ENCODE measurements at regions not wholly inside any gene's neighbourhood (a gene's known extent, or its start where the extent isn't known, plus 50 kb on each side); places are given as distances from the start of the nearest gene placed in this dataset.
"Not testable (repeated sequence)": the region's sequence is repeated elsewhere in the genome, so short reads cannot be mapped to it uniquely, and the experiment has no call there.

- no peak overlapping the region for H3K9ac ChIP-seq (ENCODE audit: insufficient read length)
- no peaks in the 10 kb centered on the region for H3K36me3 ChIP-seq (ENCODE audit: insufficient read depth, low read length)
- H3K9me3 ChIP-seq (ENCODE audit: low read depth, low read length), result no peaks in the 10 kb centered on the region
- H3K4me3 ChIP-seq, result no peak overlapping the region
- no peak for DNase-seq (ENCODE audit: low read depth, low spot score)
- no peak for TF ChIP-seq FOXP2 (optimal IDR thresholded peaks at IDR 0.05; ENCODE audit: control extremely low read depth, extremely low read length, insufficient read depth)
- no peak for TF ChIP-seq EZH2 (IDR thresholded peaks at IDR 0.05)
- TF ChIP-seq POLR2AphosphoS5 (IDR thresholded peaks at IDR 0.05; ENCODE audit: borderline replicate concordance, low read depth, low read length), result no peak
- no peak overlapping the region for H3K27ac ChIP-seq
Measured at GRCh38 chr1:199815947-199816346, 211.6 kb upstream of the NR5A2 start.

GRCh38 chr1:199817266-199817665, 210.2 kb upstream of the NR5A2 start:
- Histone ChIP-seq H3K9me3 (ENCODE audit: low read depth, low read length) (no peaks in the 10 kb centered on the region), H3K4me3 (no peak overlapping the region), H3K9ac (ENCODE audit: insufficient read length) (no peak overlapping the region), H3K36me3 (ENCODE audit: insufficient read depth, low read length) (no peaks in the 10 kb centered on the region), H3K27ac (no peak overlapping the region)
- no peak for DNase-seq (ENCODE audit: low read depth, low spot score)
- TF ChIP-seq EZH2 (IDR thresholded peaks at IDR 0.05), result no peak
- TF ChIP-seq FOXP2 (optimal IDR thresholded peaks at IDR 0.05; ENCODE audit: control extremely low read depth, extremely low read length, insufficient read depth), result no peak
- no peak for TF ChIP-seq POLR2AphosphoS5 (IDR thresholded peaks at IDR 0.05; ENCODE audit: borderline replicate concordance, low read depth, low read length)

- TF ChIP-seq FOXP2 (optimal IDR thresholded peaks at IDR 0.05; ENCODE audit: control extremely low read depth, extremely low read length, insufficient read depth) (no peak), EZH2 (IDR thresholded peaks at IDR 0.05) (no peak), POLR2AphosphoS5 (IDR thresholded peaks at IDR 0.05; ENCODE audit: borderline replicate concordance, low read depth, low read length) (no peak)
- Histone ChIP-seq H3K9ac (ENCODE audit: insufficient read length) (no peak overlapping the region), H3K27ac (no peak overlapping the region), H3K4me3 (no peak overlapping the region), H3K36me3 (ENCODE audit: insufficient read depth, low read length) (no peaks in the 10 kb centered on the region), H3K9me3 (ENCODE audit: low read depth, low read length) (peaks cover 3% of the 10 kb centered on the region; the same call in 1 of the 2 replicates)
- no peak for DNase-seq (ENCODE audit: low read depth, low spot score)
Measured at GRCh38 chr1:199821029-199821779, 206.3 kb upstream of the NR5A2 start.

- DNase-seq (ENCODE audit: low read depth, low spot score), result no peak
- TF ChIP-seq EZH2 (IDR thresholded peaks at IDR 0.05), result no peak
- no peak for TF ChIP-seq FOXP2 (optimal IDR thresholded peaks at IDR 0.05; ENCODE audit: control extremely low read depth, extremely low read length, insufficient read depth)
- TF ChIP-seq POLR2AphosphoS5 (IDR thresholded peaks at IDR 0.05; ENCODE audit: borderline replicate concordance, low read depth, low read length), result no peak
- peaks cover 3% of the 10 kb centered on the region; the same call in 1 of the 2 replicates for H3K9me3 ChIP-seq (ENCODE audit: low read depth, low read length)
- H3K4me3 ChIP-seq, result no peak overlapping the region
- no peaks in the 10 kb centered on the region for H3K36me3 ChIP-seq (ENCODE audit: insufficient read depth, low read length)
- H3K9ac ChIP-seq (ENCODE audit: insufficient read length), result no peak overlapping the region
- H3K27ac ChIP-seq, result no peak overlapping the region
Measured at GRCh38 chr1:199832451-199832850, 195.1 kb upstream of the NR5A2 start.

- no peak for DNase-seq (ENCODE audit: low read depth, low spot score)
- TF ChIP-seq POLR2AphosphoS5 (IDR thresholded peaks at IDR 0.05; ENCODE audit: borderline replicate concordance, low read depth, low read length) (no peak), EZH2 (IDR thresholded peaks at IDR 0.05) (no peak), FOXP2 (optimal IDR thresholded peaks at IDR 0.05; ENCODE audit: control extremely low read depth, extremely low read length, insufficient read depth) (no peak)
- Histone ChIP-seq H3K9me3 (ENCODE audit: low read depth, low read length) (peaks cover 3% of the 10 kb centered on the region; the same call in 1 of the 2 replicates), H3K36me3 (ENCODE audit: insufficient read depth, low read length) (no peaks in the 10 kb centered on the region), H3K4me3 (no peak overlapping the region), H3K27ac (no peak overlapping the region), H3K9ac (ENCODE audit: insufficient read length) (no peak overlapping the region)
Measured at GRCh38 chr1:199834711-199835110, 192.8 kb upstream of the NR5A2 start.

GRCh38 chr1:199836430-199836829, 191.1 kb upstream of the NR5A2 start:
- DNase-seq (ENCODE audit: low read depth, low spot score), result no peak
- TF ChIP-seq FOXP2 (optimal IDR thresholded peaks at IDR 0.05; ENCODE audit: control extremely low read depth, extremely low read length, insufficient read depth), result no peak
- TF ChIP-seq EZH2 (IDR thresholded peaks at IDR 0.05), result no peak
- TF ChIP-seq POLR2AphosphoS5 (IDR thresholded peaks at IDR 0.05; ENCODE audit: borderline replicate concordance, low read depth, low read length), result no peak
- no peak overlapping the region for H3K4me3 ChIP-seq

GRCh38 chr1:199837321-199837720, 190.2 kb upstream of the NR5A2 start:
- Histone ChIP-seq H3K36me3 (ENCODE audit: insufficient read depth, low read length) (no peaks in the 10 kb centered on the region), H3K9me3 (ENCODE audit: low read depth, low read length) (peaks cover 3% of the 10 kb centered on the region; the same call in 1 of the 2 replicates), H3K4me3 (no peak overlapping the region), H3K9ac (ENCODE audit: insufficient read length) (no peak overlapping the region), H3K27ac (no peak overlapping the region)
- no peak for TF ChIP-seq FOXP2 (optimal IDR thresholded peaks at IDR 0.05; ENCODE audit: control extremely low read depth, extremely low read length, insufficient read depth)
- TF ChIP-seq POLR2AphosphoS5 (IDR thresholded peaks at IDR 0.05; ENCODE audit: borderline replicate concordance, low read depth, low read length), result no peak
- TF ChIP-seq EZH2 (IDR thresholded peaks at IDR 0.05), result no peak
- no peak for DNase-seq (ENCODE audit: low read depth, low spot score)

More at GRCh38 chr1:199836430-199836829, 191.1 kb upstream of the NR5A2 start:
- Histone ChIP-seq H3K36me3 (ENCODE audit: insufficient read depth, low read length) (no peaks in the 10 kb centered on the region), H3K9ac (ENCODE audit: insufficient read length) (no peak overlapping the region), H3K27ac (no peak overlapping the region), H3K9me3 (ENCODE audit: low read depth, low read length) (peaks cover 3% of the 10 kb centered on the region; the same call in 1 of the 2 replicates)

GRCh38 chr1:199839608-199840007, 187.9 kb upstream of the NR5A2 start:
- not testable (repeated sequence) for H3K36me3 ChIP-seq (ENCODE audit: insufficient read depth, low read length); H3K4me3 ChIP-seq; H3K27ac ChIP-seq; H3K9me3 ChIP-seq (ENCODE audit: low read depth, low read length); H3K9ac ChIP-seq (ENCODE audit: insufficient read length); DNase-seq (ENCODE audit: low read depth, low spot score)

- not testable (repeated sequence) for H3K4me3 ChIP-seq; DNase-seq (ENCODE audit: low read depth, low spot score); H3K9me3 ChIP-seq (ENCODE audit: low read depth, low read length); H3K9ac ChIP-seq (ENCODE audit: insufficient read length); H3K36me3 ChIP-seq (ENCODE audit: insufficient read depth, low read length); H3K27ac ChIP-seq
Measured at GRCh38 chr1:199843096-199843495, 184.4 kb upstream of the NR5A2 start.

Measured in SK-N-MC (cell line).